Karpas-422 (cell line): ENCODE measurements at regions not wholly inside any gene's neighbourhood (a gene's known extent, or its start where the extent isn't known, plus 50 kb on each side); places are given as distances from the start of the nearest gene placed in this dataset.
A peak's percentile ranks its signal among the peaks of the same experiment; 100 is the strongest.

Experiments used
- DNase-seq: peaks from one replicate; pipeline ENCODE4 v3.0.0-alpha.2; 2015
- H2AFZ ChIP-seq: fragments of 200-600 bp; sonication (generic); 2 replicates; pipeline ENCODE4 v1.6.1; 2014; ENCODE audit warnings: antibody characterized with exemption, low read length, mixed read lengths
- H3K27ac ChIP-seq: fragments of 200-600 bp; sonication (generic); 2 replicates; pipeline ENCODE4 v1.5.1; 2014; ENCODE audit warnings: mild to moderate bottlenecking, low read length, moderate library complexity
- H3K27me3 ChIP-seq: fragments of 200-600 bp; sonication (generic); 2 replicates; pipeline ENCODE4 v1.6.1; 2014; ENCODE audit warnings: low read length, mixed read lengths
- H3K36me3 ChIP-seq: fragments of 200-600 bp; sonication (generic); 2 replicates; pipeline ENCODE4 v1.6.1; 2014; ENCODE audit warnings: low read length, mixed read lengths; ENCODE audit not compliant: insufficient read depth
- H3K4me1 ChIP-seq: fragments of 200-600 bp; sonication (generic); 2 replicates; pipeline ENCODE4 v1.6.1; 2014; ENCODE audit warnings: mild to moderate bottlenecking, low read length, mixed read lengths
- H3K4me2 ChIP-seq: fragments of 200-600 bp; sonication (generic); 2 replicates; pipeline ENCODE4 v1.6.1; 2014; ENCODE audit warnings: low read length, low read depth, mild to moderate bottlenecking; ENCODE audit not compliant: poor library complexity, severe bottlenecking
- H3K4me3 ChIP-seq: fragments of 200-600 bp; sonication (generic); 2 replicates; pipeline ENCODE4 v1.5.1; 2014; ENCODE audit warnings: mild to moderate bottlenecking, antibody characterized with exemption, low read length, mixed read lengths
- H3K79me2 ChIP-seq: fragments of 200-600 bp; sonication (generic); 2 replicates; pipeline ENCODE4 v1.6.1; 2014; ENCODE audit warnings: mild to moderate bottlenecking, low read length, mixed read lengths
- H3K9ac ChIP-seq: fragments of 200-600 bp; sonication (generic); 2 replicates; pipeline ENCODE4 v1.6.0; 2014; ENCODE audit warnings: low read length
- H3K9me2 ChIP-seq: fragments of 200-600 bp; sonication (generic), shearing (Covaris generic); replicated peaks from 2 replicates; pipeline ENCODE4 v1.6.0; 2014; ENCODE audit warnings: mild to moderate bottlenecking, low read length, moderate library complexity; ENCODE audit not compliant: insufficient read depth
- H3K9me3 ChIP-seq: fragments of 300-700, 200-600 bp; sonication (generic); 2 replicates; pipeline ENCODE4 v1.6.1; 2014; ENCODE audit warnings: low read length, mixed read lengths
- H4K20me1 ChIP-seq: fragments of 200-600 bp; sonication (generic); 2 replicates; pipeline ENCODE4 v1.6.1; 2014; ENCODE audit warnings: mild to moderate bottlenecking, antibody characterized with exemption, low read length, low read depth; ENCODE audit not compliant: insufficient read depth

GRCh38 chr14:37985826-37986470 lies 221.8 kb upstream of the SSTR1 start:
- peak overlapping the region; percentile 49 for H2AFZ ChIP-seq
- H3K27ac ChIP-seq: peak overlapping the region; percentile 85
- no peak overlapping the region for H3K4me3 ChIP-seq
- peaks cover 9% of the 10 kb centered on the region; the same call in 1 of the 2 replicates for H3K36me3 ChIP-seq
- no peaks in the 10 kb centered on the region for H3K27me3 ChIP-seq
- H4K20me1 ChIP-seq: no peaks in the 10 kb centered on the region
- no peak overlapping the region for H3K4me2 ChIP-seq
- peak; percentile 95 for DNase-seq
- H3K9me2 ChIP-seq: no peaks in the 10 kb centered on the region
- H3K9me3 ChIP-seq: peaks cover 18% of the 10 kb centered on the region
- H3K79me2 ChIP-seq: no peaks in the 10 kb centered on the region
- peaks cover 22% of the 10 kb centered on the region for H3K4me1 ChIP-seq
- H3K9ac ChIP-seq: peak overlapping the region; percentile 40

DNA sequence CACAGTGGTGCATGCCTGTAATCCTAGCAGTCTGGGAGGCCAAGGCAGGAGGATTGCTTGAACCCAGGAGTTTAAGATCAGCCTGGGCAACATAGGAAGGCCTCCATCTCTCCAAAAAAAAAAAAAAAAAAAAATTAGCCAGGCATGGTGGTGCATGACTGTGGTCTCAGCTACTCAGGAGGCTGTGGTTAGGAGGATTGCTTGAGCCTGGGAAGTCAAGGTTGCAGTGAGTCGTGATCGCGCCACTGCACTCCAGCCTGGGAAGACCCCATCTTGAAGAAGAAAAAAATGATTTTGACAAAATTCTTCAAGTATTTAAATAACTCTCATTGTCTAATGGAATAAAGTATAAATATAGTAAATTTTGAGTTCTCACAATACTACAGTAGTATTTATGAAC lies 219.2 kb upstream of the SSTR1 start:
- Histone ChIP-seq H3K36me3 (peaks cover 7% of the 10 kb centered on the region; the same call in 1 of the 2 replicates), H2AFZ (no peak overlapping the region), H3K79me2 (no peaks in the 10 kb centered on the region), H3K4me3 (no peak overlapping the region), H3K27ac (peak overlapping the region; percentile 36), H3K4me2 (no peak overlapping the region), H3K4me1 (peaks cover 38% of the 10 kb centered on the region), H4K20me1 (no peaks in the 10 kb centered on the region), H3K9me3 (peaks cover 5% of the 10 kb centered on the region; the same call in 1 of the 2 replicates), H3K9me2 (no peaks in the 10 kb centered on the region), H3K27me3 (no peaks in the 10 kb centered on the region), H3K9ac (no peak overlapping the region)
- DNase-seq: no peak

DNA sequence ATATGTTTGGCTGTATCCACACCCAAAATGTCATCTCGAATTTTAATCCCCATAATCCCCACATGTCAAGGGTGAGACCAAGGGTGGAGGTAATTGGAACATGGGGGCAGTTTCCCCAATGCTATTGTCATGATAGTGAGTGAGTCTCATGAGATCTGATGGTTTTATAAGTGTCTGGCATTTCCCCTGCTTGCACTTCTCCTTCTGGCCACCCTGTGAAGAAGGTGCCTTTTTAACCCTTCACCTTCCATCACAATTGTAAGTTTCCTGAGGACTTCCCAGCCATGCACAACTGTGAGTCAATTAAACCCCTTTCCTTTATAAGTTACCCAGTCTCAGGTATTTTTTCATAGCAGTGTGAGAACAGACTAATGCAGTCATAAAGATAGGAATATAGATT lies 216.7 kb upstream of the SSTR1 start:
- Histone ChIP-seq H4K20me1 (no peaks in the 10 kb centered on the region), H3K9me3 (peaks cover 5% of the 10 kb centered on the region; the same call in 1 of the 2 replicates), H3K4me3 (no peak overlapping the region), H3K9me2 (no peaks in the 10 kb centered on the region), H3K27me3 (no peaks in the 10 kb centered on the region), H3K27ac (peak overlapping the region; percentile 70), H3K4me1 (peaks cover 40% of the 10 kb centered on the region), H2AFZ (no peak overlapping the region), H3K4me2 (no peak overlapping the region), H3K36me3 (peaks cover 7% of the 10 kb centered on the region; the same call in 1 of the 2 replicates), H3K9ac (no peak overlapping the region), H3K79me2 (no peaks in the 10 kb centered on the region)
- peak; percentile 72 for DNase-seq

DNA sequence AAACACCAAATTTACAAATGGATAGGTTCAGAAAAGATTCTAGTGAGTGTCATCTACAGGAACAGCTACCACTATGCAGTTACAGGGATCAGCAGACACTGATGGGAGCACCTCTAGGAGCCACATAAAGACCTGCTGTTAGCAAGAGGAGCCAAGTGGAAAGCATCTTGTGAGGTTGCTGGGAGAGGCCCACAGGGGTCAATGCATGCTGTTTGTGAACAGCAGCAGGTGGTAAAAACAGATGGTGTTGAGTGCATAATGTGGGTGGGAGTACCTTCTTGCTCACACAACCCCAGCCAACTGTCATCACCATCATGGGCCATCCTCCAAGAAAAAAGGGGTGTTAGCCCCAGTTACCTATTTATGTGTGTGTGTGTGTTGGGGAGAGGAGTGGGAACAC lies 215.2 kb upstream of the SSTR1 start:
- DNase-seq: no peak
- peaks cover 5% of the 10 kb centered on the region; the same call in 1 of the 2 replicates for H3K9me3 ChIP-seq
- H3K27me3 ChIP-seq: no peaks in the 10 kb centered on the region
- no peak overlapping the region for H3K4me3 ChIP-seq
- H3K9ac ChIP-seq: no peak overlapping the region; the same call in 1 of the 2 replicates
- peak overlapping the region; percentile 70 for H3K27ac ChIP-seq
- peak overlapping the region; percentile 29 for H2AFZ ChIP-seq
- no peaks in the 10 kb centered on the region for H4K20me1 ChIP-seq
- no peaks in the 10 kb centered on the region for H3K79me2 ChIP-seq
- H3K9me2 ChIP-seq: no peaks in the 10 kb centered on the region
- peaks cover 7% of the 10 kb centered on the region; the same call in 1 of the 2 replicates for H3K36me3 ChIP-seq
- H3K4me2 ChIP-seq: no peak overlapping the region
- peaks cover 49% of the 10 kb centered on the region for H3K4me1 ChIP-seq

GRCh38 chr14:37994846-37995372 lies 212.8 kb upstream of the SSTR1 start:
- Histone ChIP-seq H3K9me3 (peaks cover 5% of the 10 kb centered on the region; the same call in 1 of the 2 replicates), H3K9ac (no peak overlapping the region), H3K79me2 (no peaks in the 10 kb centered on the region), H3K4me1 (peaks cover 69% of the 10 kb centered on the region), H4K20me1 (no peaks in the 10 kb centered on the region), H2AFZ (peak overlapping the region; percentile 62), H3K4me3 (no peak overlapping the region), H3K4me2 (no peak overlapping the region), H3K27ac (peak overlapping the region; percentile 98), H3K9me2 (no peaks in the 10 kb centered on the region), H3K36me3 (peaks cover 4% of the 10 kb centered on the region; the same call in 1 of the 2 replicates), H3K27me3 (no peaks in the 10 kb centered on the region)
- no peak for DNase-seq

DNA sequence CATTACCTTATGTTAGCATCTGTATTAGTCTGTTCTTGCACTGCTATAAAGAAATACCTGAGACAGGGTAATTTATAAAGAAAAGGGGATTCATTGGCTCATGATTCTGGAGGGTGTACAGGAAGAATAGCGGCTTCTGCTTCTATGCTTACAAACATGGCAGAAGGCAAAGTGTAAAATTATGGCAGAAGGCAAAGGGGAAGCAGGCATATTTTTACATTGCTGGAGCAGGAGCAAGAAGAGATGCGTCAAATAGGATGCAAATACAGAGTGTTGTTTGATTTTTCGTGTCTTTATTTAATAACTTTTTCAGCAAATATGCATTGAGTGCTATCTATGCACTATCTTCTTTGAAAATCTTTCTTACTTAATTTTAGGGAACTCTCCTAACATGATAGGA lies 210.7 kb upstream of the SSTR1 start:
- peak; percentile 74 for DNase-seq
- peak overlapping the region; percentile 98 for H3K27ac ChIP-seq
- H3K79me2 ChIP-seq: no peaks in the 10 kb centered on the region
- no peak overlapping the region for H3K4me3 ChIP-seq
- peak overlapping the region; percentile 1 for H3K4me2 ChIP-seq
- H2AFZ ChIP-seq: peak overlapping the region; percentile 62
- H3K36me3 ChIP-seq: peaks cover 4% of the 10 kb centered on the region; the same call in 1 of the 2 replicates
- peak overlapping the region; percentile 28 for H3K9ac ChIP-seq
- no peaks in the 10 kb centered on the region for H3K9me3 ChIP-seq
- H4K20me1 ChIP-seq: no peaks in the 10 kb centered on the region
- H3K4me1 ChIP-seq: peaks cover 76% of the 10 kb centered on the region
- no peaks in the 10 kb centered on the region for H3K27me3 ChIP-seq
- H3K9me2 ChIP-seq: no peaks in the 10 kb centered on the region

- Histone ChIP-seq H3K9me2 (no peaks in the 10 kb centered on the region), H3K4me3 (peak overlapping the region; percentile 38; the same call in 1 of the 2 replicates), H4K20me1 (no peaks in the 10 kb centered on the region), H3K4me1 (peaks cover 99% of the 10 kb centered on the region), H3K27ac (peak overlapping the region; percentile 98), H3K9ac (peak overlapping the region; percentile 77), H3K27me3 (no peaks in the 10 kb centered on the region), H3K79me2 (no peaks in the 10 kb centered on the region), H3K36me3 (no peaks in the 10 kb centered on the region), H3K4me2 (peak overlapping the region; percentile 66), H2AFZ (no peak overlapping the region), H3K9me3 (no peaks in the 10 kb centered on the region)
- peak; percentile 70 for DNase-seq
Observed at GRCh38 chr14:38000340-38000739, 207.4 kb upstream of the SSTR1 start.

- no peaks in the 10 kb centered on the region for H3K9me3 ChIP-seq
- H3K9me2 ChIP-seq: no peaks in the 10 kb centered on the region
- peak overlapping the region; percentile 98 for H3K27ac ChIP-seq
- peak overlapping the region; percentile 38 for H3K4me3 ChIP-seq
- H3K4me1 ChIP-seq: peaks cover 97% of the 10 kb centered on the region
- no peak overlapping the region for H2AFZ ChIP-seq
- no peaks in the 10 kb centered on the region for H3K79me2 ChIP-seq
- H3K9ac ChIP-seq: peak overlapping the region; percentile 77
- peak; percentile 98 for DNase-seq
- H3K4me2 ChIP-seq: peak overlapping the region; percentile 66
- H3K27me3 ChIP-seq: no peaks in the 10 kb centered on the region
- no peaks in the 10 kb centered on the region for H3K36me3 ChIP-seq
- H4K20me1 ChIP-seq: no peaks in the 10 kb centered on the region
Observed at GRCh38 chr14:38001501-38001900, 206.2 kb upstream of the SSTR1 start.
